ENCODE measurements at regions not wholly inside any gene's neighbourhood (a gene's known extent, or its start where the extent isn't known, plus 50 kb on each side); places are given as distances from the start of the nearest gene placed in this dataset.

DNA sequence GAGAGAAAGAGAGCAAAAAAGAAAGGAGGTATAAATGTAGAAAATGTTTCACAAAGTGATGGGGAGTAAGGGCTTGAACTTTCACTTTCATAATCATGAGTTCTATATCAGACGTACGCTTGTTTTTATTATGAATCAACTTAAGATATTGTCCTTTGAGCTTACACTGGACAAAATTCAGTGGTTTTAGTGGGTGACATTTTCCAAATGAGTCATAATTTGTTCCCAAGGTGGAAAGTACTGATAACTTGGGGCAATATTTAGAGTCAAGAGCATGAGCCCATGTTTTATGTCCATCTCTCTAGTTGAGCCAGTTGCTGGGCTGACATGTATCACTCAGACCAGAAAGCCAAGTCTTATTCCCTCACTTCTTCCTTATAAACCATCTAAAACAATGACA, 161.6 kb downstream of the CHRM3 start:
- no peaks in the 10 kb centered on the region for H3K27me3 ChIP-seq (ENCODE audit: insufficient read depth, low read length)
- no peaks in the 10 kb centered on the region for H3K9me3 ChIP-seq (ENCODE audit: low read length)
- H3K4me1 ChIP-seq (ENCODE audit: insufficient read depth, low read length): no peaks in the 10 kb centered on the region
- H3K36me3 ChIP-seq (ENCODE audit: insufficient read depth, low read length): no peaks in the 10 kb centered on the region
- H3K4me3 ChIP-seq (ENCODE audit: low read length): no peak overlapping the region
- no peak overlapping the region for H2AFZ ChIP-seq (ENCODE audit: low read depth, low read length)

DNA sequence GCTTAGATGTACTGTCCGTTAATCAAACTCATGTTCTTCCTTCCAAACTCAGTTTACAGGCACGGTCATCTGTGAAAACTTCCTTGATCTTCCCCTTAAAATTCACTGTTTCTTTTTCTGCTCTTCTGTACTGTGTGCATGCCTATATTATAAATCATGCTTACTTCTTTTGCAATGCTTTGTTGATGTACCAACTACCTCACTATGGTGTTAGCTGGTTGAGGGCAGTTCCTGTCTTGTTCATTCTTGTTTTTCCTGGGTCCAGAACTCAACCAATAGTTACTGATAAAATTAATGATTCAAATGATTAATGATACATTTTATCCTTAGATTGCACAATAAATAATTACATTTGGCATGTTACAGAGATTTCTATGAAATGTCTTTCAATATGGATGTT, 163.8 kb downstream of the CHRM3 start:
- Histone ChIP-seq H3K36me3 (ENCODE audit: insufficient read depth, low read length) (no peaks in the 10 kb centered on the region), H2AFZ (ENCODE audit: low read depth, low read length) (no peak overlapping the region)

DNA sequence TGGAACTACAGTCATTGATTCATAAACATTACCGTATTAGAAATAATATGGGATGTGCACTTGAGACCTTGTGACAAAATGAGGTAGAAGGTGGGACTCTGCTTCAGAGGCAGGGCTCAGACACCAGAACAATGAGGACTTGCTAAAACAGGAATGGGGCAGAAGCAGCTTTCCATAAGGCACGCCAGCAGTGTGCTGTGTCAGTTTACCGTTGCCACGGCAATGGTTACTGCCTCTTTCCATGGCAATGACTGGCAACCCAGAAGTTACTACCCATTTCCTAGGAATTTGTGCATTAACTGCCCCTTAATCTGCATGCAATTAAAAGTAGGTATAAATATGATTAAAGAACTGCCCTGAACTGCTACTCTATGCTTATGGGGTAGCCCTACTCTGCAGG, 169.0 kb downstream of the CHRM3 start:
- Histone ChIP-seq H3K4me1 (ENCODE audit: insufficient read depth, low read length) (peaks cover 10% of the 10 kb centered on the region), H3K27me3 (ENCODE audit: insufficient read depth, low read length) (no peaks in the 10 kb centered on the region), H2AFZ (ENCODE audit: low read depth, low read length) (peak overlapping the region; percentile 41), H3K36me3 (ENCODE audit: insufficient read depth, low read length) (no peaks in the 10 kb centered on the region), H3K4me3 (ENCODE audit: low read length) (no peak overlapping the region), H3K9me3 (ENCODE audit: low read length) (no peaks in the 10 kb centered on the region)

More for the DNA sequence above, 163.8 kb downstream of the CHRM3 start:
- no peaks in the 10 kb centered on the region for H3K9me3 ChIP-seq (ENCODE audit: low read length)
- no peaks in the 10 kb centered on the region for H3K27me3 ChIP-seq (ENCODE audit: insufficient read depth, low read length)
- peaks cover 3% of the 10 kb centered on the region for H3K4me1 ChIP-seq (ENCODE audit: insufficient read depth, low read length)
- H3K4me3 ChIP-seq (ENCODE audit: low read length): no peak overlapping the region

DNA sequence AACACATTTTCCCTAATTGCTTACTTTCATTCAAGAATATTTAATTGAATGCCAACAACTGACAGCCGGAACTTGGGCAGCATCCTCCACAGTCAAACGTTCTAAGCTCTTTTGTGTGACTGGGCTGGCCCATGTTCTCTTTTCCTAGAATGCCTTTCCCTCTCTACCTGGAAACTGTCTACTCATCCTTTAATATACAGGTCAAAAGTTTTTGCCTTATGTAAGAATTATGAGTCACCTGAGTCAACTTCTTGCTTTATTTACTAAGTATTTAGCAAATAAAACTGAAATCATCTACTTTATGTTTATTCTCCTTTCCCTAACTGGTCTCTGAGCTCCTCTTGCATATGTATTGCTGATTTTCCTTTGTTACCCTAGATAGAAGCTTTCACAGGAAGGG, 172.2 kb downstream of the CHRM3 start:
- no peak overlapping the region for H3K4me3 ChIP-seq (ENCODE audit: low read length)
- no peaks in the 10 kb centered on the region for H3K36me3 ChIP-seq (ENCODE audit: insufficient read depth, low read length)
- H3K9me3 ChIP-seq (ENCODE audit: low read length): no peaks in the 10 kb centered on the region
- H3K4me1 ChIP-seq (ENCODE audit: insufficient read depth, low read length): peaks cover 10% of the 10 kb centered on the region
- no peaks in the 10 kb centered on the region for H3K27me3 ChIP-seq (ENCODE audit: insufficient read depth, low read length)
- H2AFZ ChIP-seq (ENCODE audit: low read depth, low read length): no peak overlapping the region

DNA sequence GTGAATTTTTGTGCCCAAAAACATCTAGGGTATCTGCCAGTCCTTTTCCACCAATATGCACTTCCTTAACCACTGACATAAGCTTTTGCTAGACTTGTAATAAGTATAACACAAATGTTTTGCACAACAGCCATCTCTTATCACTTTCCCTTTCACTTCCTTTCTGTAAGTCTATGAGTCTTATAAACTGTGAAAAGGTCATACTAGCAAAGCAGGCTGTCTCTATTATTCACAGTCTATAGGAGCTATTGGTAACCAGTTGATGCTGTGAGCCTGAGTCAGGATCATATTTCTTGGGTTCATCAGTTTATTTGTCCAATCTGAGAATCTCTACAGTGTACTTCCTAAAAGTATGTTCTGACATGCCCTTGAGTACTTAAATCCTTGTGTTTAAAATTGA, 172.6 kb downstream of the CHRM3 start:
- no peaks in the 10 kb centered on the region for H3K9me3 ChIP-seq (ENCODE audit: low read length)
- H3K4me1 ChIP-seq (ENCODE audit: insufficient read depth, low read length): peaks cover 10% of the 10 kb centered on the region
- H3K36me3 ChIP-seq (ENCODE audit: insufficient read depth, low read length): no peaks in the 10 kb centered on the region
- no peak overlapping the region for H3K4me3 ChIP-seq (ENCODE audit: low read length)
- H3K27me3 ChIP-seq (ENCODE audit: insufficient read depth, low read length): no peaks in the 10 kb centered on the region
- H2AFZ ChIP-seq (ENCODE audit: low read depth, low read length): no peak overlapping the region

DNA sequence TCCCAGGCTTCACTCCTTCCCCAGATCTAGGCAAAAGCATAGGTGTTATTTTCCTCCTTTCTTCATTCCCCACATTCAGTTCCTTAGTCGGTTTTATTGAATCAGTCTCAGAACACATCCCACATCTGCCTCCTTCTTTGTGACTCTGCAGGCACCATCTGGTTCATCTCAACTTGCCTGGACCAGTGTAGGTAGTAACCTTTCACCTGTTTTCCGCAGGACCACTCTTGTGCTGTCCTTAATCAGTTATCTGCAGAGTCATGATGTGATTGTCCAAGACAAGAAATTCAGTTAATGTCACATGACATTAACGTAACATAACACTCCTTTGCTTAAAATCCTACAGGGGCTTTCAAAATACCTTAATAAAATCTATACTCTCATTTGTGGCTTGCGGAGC, 174.6 kb downstream of the CHRM3 start:
- Histone ChIP-seq H3K27me3 (ENCODE audit: insufficient read depth, low read length) (no peaks in the 10 kb centered on the region), H2AFZ (ENCODE audit: low read depth, low read length) (no peak overlapping the region), H3K4me3 (ENCODE audit: low read length) (no peak overlapping the region), H3K4me1 (ENCODE audit: insufficient read depth, low read length) (no peaks in the 10 kb centered on the region), H3K36me3 (ENCODE audit: insufficient read depth, low read length) (no peaks in the 10 kb centered on the region), H3K9me3 (ENCODE audit: low read length) (no peaks in the 10 kb centered on the region)

DNA sequence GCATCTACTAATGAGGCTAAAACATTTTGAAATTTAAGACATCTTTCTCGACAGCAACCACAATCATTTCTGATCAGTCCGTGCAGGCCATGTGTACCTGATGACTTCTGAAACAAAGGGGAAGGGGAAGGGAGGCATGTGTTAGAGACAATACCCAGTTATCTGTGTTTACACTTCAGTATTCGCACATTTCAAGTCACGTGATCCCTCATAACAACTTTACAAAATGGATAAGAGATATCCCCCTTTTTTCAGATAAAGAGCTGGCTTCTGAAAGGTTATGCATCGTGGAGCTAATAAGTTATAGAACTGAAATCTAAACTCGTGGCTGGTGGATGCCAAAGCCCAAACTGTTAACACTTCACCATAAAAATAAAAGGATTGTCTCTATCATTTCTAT, 175.7 kb downstream of the CHRM3 start:
- H3K4me1 ChIP-seq (ENCODE audit: insufficient read depth, low read length): no peaks in the 10 kb centered on the region
- H3K27me3 ChIP-seq (ENCODE audit: insufficient read depth, low read length): no peaks in the 10 kb centered on the region
- no peaks in the 10 kb centered on the region for H3K36me3 ChIP-seq (ENCODE audit: insufficient read depth, low read length)
- no peak overlapping the region for H2AFZ ChIP-seq (ENCODE audit: low read depth, low read length)
- H3K4me3 ChIP-seq (ENCODE audit: low read length): no peak overlapping the region
- no peaks in the 10 kb centered on the region for H3K9me3 ChIP-seq (ENCODE audit: low read length)

DNA sequence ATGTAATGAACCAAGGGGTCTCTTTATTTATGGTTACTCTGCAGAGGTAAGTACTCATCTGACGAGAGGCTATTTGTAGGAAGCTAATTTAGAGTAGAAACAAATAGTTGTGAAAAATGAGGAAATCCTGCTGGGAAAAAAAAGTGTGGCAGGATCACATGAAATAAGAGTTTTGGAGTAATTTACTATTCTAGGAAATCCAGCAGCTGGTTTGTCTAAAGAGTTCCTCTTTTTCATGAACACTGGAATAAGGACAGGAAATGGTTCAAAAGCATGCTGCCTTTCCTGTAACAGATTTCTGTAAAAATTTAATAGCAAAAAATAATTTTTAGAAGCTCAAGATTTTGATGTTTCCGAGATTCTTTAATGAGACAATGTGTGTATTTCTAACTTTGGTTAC, 177.3 kb downstream of the CHRM3 start:
- Histone ChIP-seq H3K9me3 (ENCODE audit: low read length) (no peaks in the 10 kb centered on the region), H3K4me1 (ENCODE audit: insufficient read depth, low read length) (no peaks in the 10 kb centered on the region), H3K4me3 (ENCODE audit: low read length) (no peak overlapping the region), H3K27me3 (ENCODE audit: insufficient read depth, low read length) (no peaks in the 10 kb centered on the region), H3K36me3 (ENCODE audit: insufficient read depth, low read length) (no peaks in the 10 kb centered on the region), H2AFZ (ENCODE audit: low read depth, low read length) (no peak overlapping the region)

DNA sequence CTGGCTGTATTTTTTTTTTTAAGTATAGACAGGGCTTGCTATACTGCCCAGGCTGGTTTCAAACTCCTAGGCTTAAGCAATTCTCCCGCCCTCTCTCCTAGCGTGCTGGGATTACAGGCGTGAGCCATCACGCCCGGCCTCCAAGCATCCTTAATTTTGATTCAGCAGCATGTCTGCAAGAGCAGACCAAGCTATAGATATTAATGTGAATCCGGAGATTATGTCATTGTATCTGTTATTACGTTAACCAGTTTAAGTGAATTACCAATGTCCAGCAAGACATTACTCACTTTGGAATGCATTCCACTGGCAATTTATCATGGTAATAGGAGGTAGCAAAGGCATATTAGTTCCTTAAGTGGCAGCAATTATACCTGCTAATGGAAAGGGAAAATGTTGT, 179.7 kb downstream of the CHRM3 start:
- Histone ChIP-seq H3K36me3 (ENCODE audit: insufficient read depth, low read length) (no peaks in the 10 kb centered on the region), H3K9me3 (ENCODE audit: low read length) (no peaks in the 10 kb centered on the region), H2AFZ (ENCODE audit: low read depth, low read length) (no peak overlapping the region), H3K4me1 (ENCODE audit: insufficient read depth, low read length) (no peaks in the 10 kb centered on the region), H3K27me3 (ENCODE audit: insufficient read depth, low read length) (no peaks in the 10 kb centered on the region), H3K4me3 (ENCODE audit: low read length) (no peak overlapping the region)

DNA sequence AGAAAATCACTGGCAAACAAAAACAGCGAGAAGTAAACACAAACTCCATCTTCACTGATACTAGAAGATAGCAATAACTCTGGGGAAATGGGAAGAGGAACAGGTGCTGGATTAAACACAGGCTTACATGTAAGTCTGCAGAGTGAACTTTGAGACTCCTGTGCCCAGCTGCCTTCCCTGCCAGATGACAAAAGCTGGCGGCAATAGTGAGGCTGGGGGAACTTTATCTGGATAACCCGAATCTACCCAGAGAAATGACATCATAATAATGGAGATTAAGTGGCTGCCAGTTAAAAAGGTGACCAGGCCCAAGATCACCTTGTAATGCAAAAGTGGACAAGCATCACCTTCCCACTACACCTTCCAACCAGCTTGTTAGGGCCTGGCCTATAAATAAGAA, 184.5 kb downstream of the CHRM3 start:
- no peaks in the 10 kb centered on the region for H3K9me3 ChIP-seq (ENCODE audit: low read length)
- no peaks in the 10 kb centered on the region for H3K36me3 ChIP-seq (ENCODE audit: insufficient read depth, low read length)
- no peak overlapping the region for H2AFZ ChIP-seq (ENCODE audit: low read depth, low read length)
- no peaks in the 10 kb centered on the region for H3K27me3 ChIP-seq (ENCODE audit: insufficient read depth, low read length)
- H3K4me1 ChIP-seq (ENCODE audit: insufficient read depth, low read length): no peaks in the 10 kb centered on the region
- no peak overlapping the region for H3K4me3 ChIP-seq (ENCODE audit: low read length)

DNA sequence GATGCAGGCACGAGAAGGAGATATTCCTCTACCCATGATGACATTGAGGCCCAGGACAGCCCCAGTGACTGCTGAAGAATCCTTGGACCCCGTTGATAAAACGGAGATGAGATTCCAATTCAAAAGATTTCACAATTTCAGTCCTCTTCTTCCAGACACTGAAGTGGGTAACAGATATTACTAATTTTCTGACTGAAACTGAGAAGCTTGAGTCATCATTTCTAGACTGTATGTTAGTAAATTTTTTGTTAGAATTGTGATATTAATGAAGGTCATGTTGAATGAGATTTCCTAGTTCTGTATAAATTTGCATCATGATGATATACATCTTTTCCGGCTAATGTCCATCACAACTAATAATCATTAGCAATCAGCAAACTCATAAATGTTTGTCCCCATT, 185.8 kb downstream of the CHRM3 start:
- Histone ChIP-seq H2AFZ (ENCODE audit: low read depth, low read length) (no peak overlapping the region), H3K9me3 (ENCODE audit: low read length) (no peaks in the 10 kb centered on the region), H3K27me3 (ENCODE audit: insufficient read depth, low read length) (no peaks in the 10 kb centered on the region), H3K4me1 (ENCODE audit: insufficient read depth, low read length) (no peaks in the 10 kb centered on the region), H3K36me3 (ENCODE audit: insufficient read depth, low read length) (no peaks in the 10 kb centered on the region), H3K4me3 (ENCODE audit: low read length) (no peak overlapping the region)

DNA sequence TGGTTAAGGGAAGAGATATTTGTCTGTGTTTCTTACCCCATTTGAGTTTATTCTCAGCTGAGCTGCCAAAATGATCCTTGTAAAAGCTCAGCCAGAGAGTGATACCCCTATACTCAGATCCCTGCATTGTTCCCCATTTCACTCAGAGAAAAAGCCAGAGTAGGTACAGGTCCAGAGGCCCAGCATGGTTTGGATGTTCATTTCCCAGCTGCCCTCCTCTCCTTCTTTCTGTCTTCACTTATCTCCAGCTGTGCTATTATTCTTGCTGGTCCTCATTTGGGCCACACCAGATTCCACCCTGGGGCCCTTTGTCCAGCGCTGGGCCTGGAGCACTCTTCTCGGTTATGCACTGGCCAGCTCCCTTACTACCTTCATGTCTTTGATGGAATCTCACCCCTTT, 187.7 kb downstream of the CHRM3 start:
- no peaks in the 10 kb centered on the region for H3K9me3 ChIP-seq (ENCODE audit: low read length)
- H3K4me1 ChIP-seq (ENCODE audit: insufficient read depth, low read length): no peaks in the 10 kb centered on the region
- H3K27me3 ChIP-seq (ENCODE audit: insufficient read depth, low read length): no peaks in the 10 kb centered on the region
- no peaks in the 10 kb centered on the region for H3K36me3 ChIP-seq (ENCODE audit: insufficient read depth, low read length)
- H2AFZ ChIP-seq (ENCODE audit: low read depth, low read length): no peak overlapping the region
- H3K4me3 ChIP-seq (ENCODE audit: low read length): no peak overlapping the region

DNA sequence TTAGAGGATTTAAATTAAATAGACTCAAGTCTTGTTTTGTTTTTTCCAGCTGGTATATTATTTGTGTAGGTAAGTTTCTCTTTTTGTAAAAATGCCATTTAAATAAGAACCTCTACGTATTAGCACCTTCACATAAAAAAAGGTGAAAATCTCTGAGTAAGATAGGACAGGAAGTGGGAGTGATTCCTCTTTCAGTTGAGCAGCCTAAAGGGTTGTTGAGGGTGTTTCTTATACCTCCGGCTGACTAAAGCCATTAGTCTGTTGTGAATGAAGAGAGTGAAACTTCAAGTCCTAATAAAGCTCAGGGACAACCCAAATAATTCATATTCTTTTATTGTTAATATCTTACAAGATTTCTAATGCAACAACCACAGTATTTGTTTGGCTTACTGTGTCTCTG, 188.7 kb downstream of the CHRM3 start:
- no peaks in the 10 kb centered on the region for H3K27me3 ChIP-seq (ENCODE audit: insufficient read depth, low read length)
- no peak overlapping the region for H2AFZ ChIP-seq (ENCODE audit: low read depth, low read length)
- H3K4me3 ChIP-seq (ENCODE audit: low read length): no peak overlapping the region
- no peaks in the 10 kb centered on the region for H3K36me3 ChIP-seq (ENCODE audit: insufficient read depth, low read length)
- H3K4me1 ChIP-seq (ENCODE audit: insufficient read depth, low read length): no peaks in the 10 kb centered on the region
- H3K9me3 ChIP-seq (ENCODE audit: low read length): no peaks in the 10 kb centered on the region

DNA sequence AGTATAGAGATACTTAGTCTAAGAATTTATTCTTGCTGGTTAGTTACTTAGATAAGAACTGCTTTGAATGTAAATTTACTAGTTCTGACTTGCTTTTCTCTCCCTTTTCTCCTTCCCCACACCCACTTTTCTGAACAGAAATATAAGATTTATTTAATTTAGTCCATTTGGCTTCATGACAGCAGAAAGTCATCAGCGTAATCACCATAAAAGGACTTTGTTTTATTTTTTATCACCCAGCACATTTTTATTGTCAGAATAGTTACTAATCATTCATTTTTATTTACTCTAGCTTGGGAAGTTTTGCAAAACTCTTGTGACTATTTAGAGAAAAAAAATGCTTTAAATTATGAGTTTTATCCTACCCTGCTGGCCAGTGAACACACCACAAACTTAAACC, 197.2 kb downstream of the CHRM3 start:
- Histone ChIP-seq H3K27me3 (ENCODE audit: insufficient read depth, low read length) (no peaks in the 10 kb centered on the region), H3K4me3 (ENCODE audit: low read length) (no peak overlapping the region), H2AFZ (ENCODE audit: low read depth, low read length) (no peak overlapping the region), H3K36me3 (ENCODE audit: insufficient read depth, low read length) (no peaks in the 10 kb centered on the region), H3K4me1 (ENCODE audit: insufficient read depth, low read length) (peaks cover 5% of the 10 kb centered on the region), H3K9me3 (ENCODE audit: low read length) (no peaks in the 10 kb centered on the region)
